GM19452 (cell line): ENCODE measurements at regions not wholly inside any gene's neighbourhood (a gene's known extent, or its start where the extent isn't known, plus 50 kb on each side); places are given as distances from the start of the nearest gene placed in this dataset.

Experiments used
- ATAC-seq: cut with Tn5 transposase; IDR thresholded peaks from one replicate; pipeline ENCODE4 v1.9.1; 2021; ENCODE audit not compliant: unreplicated experiment

DNA sequence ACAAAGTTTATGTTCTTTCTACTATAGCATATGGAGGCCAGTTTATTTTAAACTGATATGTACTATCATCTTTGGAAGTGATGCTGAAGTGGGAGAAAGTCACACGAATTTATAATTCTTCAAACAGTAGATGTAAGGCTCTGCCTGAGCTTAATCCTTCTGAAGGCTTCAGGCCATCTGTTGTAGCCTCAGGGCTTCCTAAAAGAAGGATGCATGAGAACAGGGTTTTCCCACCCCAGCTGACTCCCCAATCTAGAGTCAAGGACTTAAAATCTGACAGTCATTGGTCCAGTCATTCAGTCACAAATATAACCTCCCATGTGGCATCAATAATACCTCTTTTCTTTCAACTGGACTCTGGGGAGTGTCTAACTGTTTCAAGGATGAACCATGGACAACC, 330.5 kb downstream of the KCNS3 start:
- ATAC-seq = no peak

DNA sequence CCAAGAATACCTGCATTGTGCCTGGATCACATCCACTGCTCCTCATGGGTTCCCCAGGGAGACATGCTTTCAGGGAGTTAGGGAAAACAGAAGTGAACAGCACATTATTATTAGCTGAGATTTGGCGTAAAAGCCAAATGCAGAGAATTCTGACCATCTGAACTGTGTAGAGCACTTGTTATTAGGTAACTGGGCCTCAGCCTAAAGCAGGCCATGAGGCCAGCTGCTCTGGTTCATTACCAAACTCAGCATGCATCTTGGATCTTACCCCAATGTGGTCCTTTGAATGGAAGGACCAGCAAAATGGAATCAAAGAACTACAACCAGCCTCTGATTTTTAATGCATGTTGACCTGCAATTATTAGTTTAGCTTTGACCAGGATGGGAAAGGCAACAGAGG, 322.3 kb downstream of the KCNS3 start:
- ATAC-seq = no peak

GRCh38 chr2:18198677-18199076, 320.2 kb downstream of the KCNS3 start:
- ATAC-seq = no peak

DNA sequence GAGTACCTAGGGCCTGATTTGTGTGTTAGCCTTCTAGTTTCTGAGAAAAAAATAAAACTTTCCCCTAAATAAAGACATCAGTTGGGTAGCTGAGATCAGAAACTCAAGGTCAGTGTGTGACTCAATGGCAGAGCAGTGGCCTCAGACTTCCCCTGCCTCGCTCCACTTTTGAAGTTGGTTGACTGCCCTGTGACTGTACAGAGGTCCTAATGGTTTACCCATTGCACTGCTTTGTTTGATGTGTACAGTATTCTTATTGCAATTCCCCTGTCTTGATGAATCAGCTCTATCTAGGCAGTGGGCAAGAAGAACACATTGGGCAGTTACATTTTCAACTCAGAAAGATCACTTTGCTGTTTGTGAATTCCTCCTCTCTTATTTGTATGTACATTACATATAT, 315.7 kb downstream of the KCNS3 start:
- no peak for ATAC-seq

GRCh38 chr2:18186816-18187613, 308.5 kb downstream of the KCNS3 start:
- no peak for ATAC-seq

- no peak for ATAC-seq
These were observed 304.4 kb downstream of the KCNS3 start for GRCh38 chr2:18182861-18183260.

DNA sequence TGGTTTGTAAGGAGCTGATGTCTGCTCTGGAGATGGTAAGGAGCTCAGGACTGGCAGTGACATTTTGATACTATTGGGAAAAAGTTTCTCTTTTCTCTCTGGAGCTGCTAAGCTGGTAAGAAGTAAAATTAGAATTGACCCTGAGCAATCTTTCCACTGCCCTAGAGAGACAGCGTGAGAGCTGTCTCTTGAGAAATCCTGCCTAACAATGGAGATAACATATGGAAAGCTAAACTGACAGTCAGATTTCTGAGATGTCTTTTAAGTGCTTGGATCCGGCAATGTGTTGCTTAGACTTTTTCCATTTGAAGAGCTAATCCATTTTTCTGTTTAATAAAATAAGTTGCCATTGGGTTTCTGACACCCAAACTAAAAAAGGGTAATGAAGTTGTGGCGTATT, 302.4 kb downstream of the KCNS3 start:
- ATAC-seq = no peak

DNA sequence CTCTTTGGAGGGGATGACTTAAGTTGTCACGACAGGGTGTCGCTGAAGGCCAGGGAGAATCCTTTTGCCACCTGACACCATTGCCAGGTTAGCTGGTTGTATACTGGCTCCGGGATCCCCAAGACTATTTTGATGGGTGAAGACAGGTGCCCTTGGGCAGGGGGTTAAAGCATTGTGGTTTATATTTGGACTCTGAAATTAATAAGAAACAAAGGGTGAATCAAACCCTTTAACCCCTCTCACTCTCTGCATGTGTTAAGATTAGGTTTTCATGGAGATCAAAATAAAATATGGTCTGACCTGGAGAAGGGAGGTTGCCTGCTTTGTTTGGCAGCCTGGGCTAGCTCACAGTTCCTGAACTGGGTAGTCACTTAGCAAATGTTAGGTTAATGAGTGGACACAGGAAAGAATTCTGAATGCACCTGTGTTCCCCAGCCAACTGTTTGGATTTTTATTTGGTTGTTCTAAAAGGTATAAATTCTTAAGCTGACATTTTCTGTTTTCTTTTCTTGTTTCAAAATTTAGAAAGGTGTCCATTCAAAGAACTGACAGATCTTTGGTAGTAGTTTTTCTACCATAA, 301.7 kb downstream of the KCNS3 start:
- ATAC-seq = no peak

GRCh38 chr2:18178736-18179349, 300.4 kb downstream of the KCNS3 start:
- peak; percentile 92 for ATAC-seq

GRCh38 chr2:18176679-18177215, 298.3 kb downstream of the KCNS3 start:
- no peak for ATAC-seq

DNA sequence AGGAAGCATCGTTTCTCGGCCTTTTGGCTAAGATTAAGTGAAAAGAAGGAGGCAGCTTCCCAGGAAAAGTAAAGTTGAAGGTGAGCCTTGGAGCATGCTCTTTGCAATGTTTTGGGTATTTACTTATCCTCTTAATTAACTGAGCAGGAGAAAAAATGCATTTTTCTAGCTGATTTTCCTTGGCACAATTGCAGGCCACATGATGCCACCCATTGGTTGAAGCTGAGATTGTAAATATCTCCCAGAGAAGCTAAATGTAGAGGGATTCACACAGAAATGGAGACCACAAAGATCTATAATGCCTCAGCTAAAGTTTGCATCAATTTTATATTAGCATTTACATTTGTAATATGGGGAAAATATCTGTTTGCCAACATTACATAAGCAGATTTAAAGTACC, 294.1 kb downstream of the KCNS3 start:
- no peak for ATAC-seq

DNA sequence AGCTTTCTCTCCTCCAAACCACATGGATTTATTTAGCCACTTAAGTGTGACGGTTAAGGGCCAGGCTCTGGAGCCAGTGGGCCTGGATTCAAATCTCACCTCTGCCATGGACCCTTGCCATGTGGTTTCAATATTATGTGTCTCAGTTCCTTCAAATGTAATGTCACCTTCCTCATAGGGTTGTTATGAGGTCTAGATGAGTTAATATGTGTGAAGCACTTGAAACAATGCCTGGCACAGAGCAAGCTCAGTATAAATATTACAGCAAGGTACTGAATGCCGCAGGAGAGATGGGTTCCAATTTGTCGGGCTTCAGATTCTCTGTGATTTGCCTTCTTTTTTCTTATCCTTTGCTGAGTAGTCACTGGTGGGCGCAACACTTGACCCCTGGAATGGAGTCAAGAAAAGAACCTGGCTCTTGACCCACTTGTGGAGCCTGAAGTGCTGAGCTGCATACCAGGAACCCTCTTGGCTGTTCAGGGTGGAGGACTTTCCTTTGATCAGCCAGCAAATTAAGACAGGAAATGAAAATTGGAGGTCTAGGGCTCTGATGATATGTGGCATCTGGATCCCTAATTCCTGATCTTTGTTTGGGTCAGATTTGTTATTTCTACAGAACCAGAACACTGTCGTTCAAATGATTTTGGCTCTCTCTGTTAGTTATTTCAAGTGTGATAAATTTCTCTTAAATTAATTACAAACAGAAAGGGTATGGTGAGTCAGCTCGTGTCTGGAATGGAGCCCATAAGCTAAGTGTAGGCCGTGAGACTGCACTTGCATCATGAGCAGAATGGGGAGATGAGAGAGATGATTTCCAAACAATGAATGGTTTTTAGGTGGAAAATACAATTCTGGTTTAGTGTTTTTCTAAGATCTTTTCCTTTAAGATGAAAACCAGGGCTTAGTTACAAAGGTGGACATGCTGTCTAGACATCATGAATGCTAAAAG, 293.0 kb downstream of the KCNS3 start:
- ATAC-seq = no peak

DNA sequence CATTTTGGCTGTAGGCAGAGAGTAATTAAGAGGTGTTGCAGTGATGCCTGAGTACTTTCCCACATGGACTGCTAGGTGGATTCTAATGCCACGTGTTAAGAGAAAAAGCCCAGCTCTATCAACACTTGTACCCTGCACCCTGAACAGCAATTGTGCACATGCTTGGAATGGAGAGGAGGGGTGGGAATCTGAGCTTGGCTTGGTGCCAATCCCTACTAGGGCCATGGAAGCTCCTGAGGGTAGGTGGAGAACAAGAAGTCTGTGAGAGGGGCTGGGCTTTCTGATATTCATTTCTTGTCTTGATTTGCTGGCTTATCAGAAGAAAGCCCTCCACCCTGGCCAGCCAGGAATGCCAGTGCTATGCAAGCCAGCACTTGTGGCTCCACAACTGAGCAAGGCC, 292.2 kb downstream of the KCNS3 start:
- no peak for ATAC-seq

DNA sequence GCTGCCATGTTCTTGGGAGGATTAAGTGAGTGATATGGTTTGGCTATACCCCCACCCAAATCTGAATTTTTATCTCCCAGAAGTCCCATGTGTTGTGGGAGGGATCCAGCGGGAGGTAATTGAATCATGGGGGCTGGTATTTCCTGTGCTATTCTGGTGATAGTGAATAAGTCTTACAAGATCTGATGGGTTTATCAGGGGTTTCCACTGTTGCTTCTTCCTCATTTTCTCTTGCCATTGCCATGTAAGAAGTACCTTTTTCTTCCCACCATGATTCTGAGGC, 291.4 kb downstream of the KCNS3 start:
- no peak for ATAC-seq

GRCh38 chr2:18169121-18169892, 290.8 kb downstream of the KCNS3 start:
- no peak for ATAC-seq

- ATAC-seq = no peak
These were observed 289.4 kb downstream of the KCNS3 start for GRCh38 chr2:18167871-18168270.

DNA sequence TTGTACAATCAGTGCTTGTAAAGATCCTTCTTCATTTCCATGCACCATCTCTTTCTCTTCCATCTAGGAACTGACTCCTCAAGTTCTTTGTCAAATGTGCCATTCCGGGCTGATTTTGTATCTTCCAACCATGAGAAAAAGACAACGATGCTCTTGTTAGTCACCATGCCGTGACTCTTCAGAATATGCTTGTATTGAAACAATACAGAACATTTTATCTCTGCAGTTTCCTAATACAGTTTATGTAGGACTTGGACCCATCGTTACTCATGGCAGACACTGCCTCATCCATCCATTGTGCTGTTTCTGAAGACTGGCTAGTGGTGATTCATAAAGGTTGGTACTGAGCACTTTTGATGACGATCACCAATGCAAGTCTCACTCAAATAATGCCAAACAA, 283.2 kb downstream of the KCNS3 start:
- no peak for ATAC-seq

DNA sequence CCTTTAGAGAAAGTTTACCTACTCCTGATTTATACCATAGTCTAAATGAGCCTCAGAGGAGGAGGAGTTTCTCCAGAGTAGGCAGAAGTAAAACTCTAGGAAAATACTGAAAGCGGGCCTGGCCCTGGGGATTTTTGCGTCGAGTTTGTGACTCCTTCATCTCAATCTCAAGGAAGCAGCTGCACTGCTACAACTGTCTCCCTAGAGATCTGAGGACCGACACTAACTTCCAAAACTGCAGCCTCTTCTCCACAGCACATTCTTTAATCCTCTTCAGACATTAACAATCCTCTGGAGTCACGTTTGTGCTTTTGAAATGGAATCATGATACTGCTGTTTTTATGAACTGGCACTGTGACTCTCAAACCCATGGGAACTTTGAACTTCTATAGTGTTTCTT, 281.4 kb downstream of the KCNS3 start:
- no peak for ATAC-seq

- no peak for ATAC-seq
These were observed 278.0 kb downstream of the KCNS3 start for GRCh38 chr2:18156421-18156820.

- ATAC-seq = no peak
These were observed 277.5 kb downstream of the KCNS3 start for GRCh38 chr2:18156002-18156401.

- ATAC-seq = no peak
These were observed 276.3 kb downstream of the KCNS3 start for GRCh38 chr2:18154812-18155211.
